ENCODE measurements at regions not wholly inside any gene's neighbourhood (a gene's known extent, or its start where the extent isn't known, plus 50 kb on each side); places are given as distances from the start of the nearest gene placed in this dataset.

GRCh38 chr16:9219813-9220212 lies 128.4 kb downstream of the HAPSTR1 start:
- no peak for DNase-seq
- Histone ChIP-seq H3K4me3 (ENCODE audit: low read depth in 1 of 2, low read length in 2 of 2) (no peak overlapping the region), H3K4me1 (ENCODE audit: insufficient read depth, low read length) (no peaks in the 10 kb centered on the region)

GRCh38 chr16:9225527-9226316 lies 134.3 kb downstream of the HAPSTR1 start:
- Histone ChIP-seq H3K4me3 (ENCODE audit: low read depth in 1 of 2, low read length in 2 of 2) (no peak overlapping the region), H3K79me2 (ENCODE audit: insufficient read depth, low read length) (no peaks in the 10 kb centered on the region), H3K36me3 (ENCODE audit: insufficient read depth, low read length) (no peaks in the 10 kb centered on the region), H2AFZ (ENCODE audit: low read depth, low read length) (no peak overlapping the region), H4K20me1 (ENCODE audit: insufficient read depth, low read length) (no peaks in the 10 kb centered on the region), H3K9me3 (ENCODE audit: insufficient read depth, low read length, severe bottlenecking) (no peaks in the 10 kb centered on the region), H3K4me1 (ENCODE audit: insufficient read depth, low read length) (no peaks in the 10 kb centered on the region), H3K27ac (ENCODE audit: low read length) (no peak overlapping the region), H3K27me3 (ENCODE audit: insufficient read depth, low read length, poor library complexity) (no peaks in the 10 kb centered on the region), H3K4me2 (ENCODE audit: insufficient read depth, low read length) (no peak overlapping the region), H3K9ac (ENCODE audit: low read depth, low read length) (no peak overlapping the region)
- ATAC-seq (ENCODE audit: insufficient read depth, low read depth), result peak; percentile 62; the same call in 2 of the 3 replicates
- peak; percentile 21 for DNase-seq
- no peak for TF ChIP-seq EZH2 (IDR thresholded peaks at IDR 0.05; ENCODE audit: borderline replicate concordance, low read depth, low read length, severe bottlenecking)
- TF ChIP-seq CTCF (IDR thresholded peaks at IDR 0.05; ENCODE audit: borderline replicate concordance, extremely low read depth, low read length, poor library complexity, severe bottlenecking), result peak; percentile 65

More at GRCh38 chr16:9219813-9220212, 128.4 kb downstream of the HAPSTR1 start:
- H3K27ac ChIP-seq (ENCODE audit: low read length), result no peak overlapping the region
- H3K79me2 ChIP-seq (ENCODE audit: insufficient read depth, low read length), result no peaks in the 10 kb centered on the region
- no peaks in the 10 kb centered on the region for H3K9me3 ChIP-seq (ENCODE audit: insufficient read depth, low read length, severe bottlenecking)
- H2AFZ ChIP-seq (ENCODE audit: low read depth, low read length), result no peak overlapping the region
- H3K27me3 ChIP-seq (ENCODE audit: insufficient read depth, low read length, poor library complexity), result peaks cover 4% of the 10 kb centered on the region
- no peak overlapping the region for H3K4me2 ChIP-seq (ENCODE audit: insufficient read depth, low read length)
- no peaks in the 10 kb centered on the region for H3K36me3 ChIP-seq (ENCODE audit: insufficient read depth, low read length)
- ATAC-seq (ENCODE audit: insufficient read depth, low read depth), result no peak
- H4K20me1 ChIP-seq (ENCODE audit: insufficient read depth, low read length), result no peaks in the 10 kb centered on the region
- TF ChIP-seq CTCF (IDR thresholded peaks at IDR 0.05; ENCODE audit: borderline replicate concordance, extremely low read depth, low read length, poor library complexity, severe bottlenecking) (no peak), EZH2 (IDR thresholded peaks at IDR 0.05; ENCODE audit: borderline replicate concordance, low read depth, low read length, severe bottlenecking) (no peak)
- H3K9ac ChIP-seq (ENCODE audit: low read depth, low read length), result no peak overlapping the region

- H3K9ac ChIP-seq (ENCODE audit: low read depth, low read length), result no peak overlapping the region
- no peak overlapping the region for H3K27ac ChIP-seq (ENCODE audit: low read length)
- DNase-seq, result no peak
- no peak for ATAC-seq (ENCODE audit: insufficient read depth, low read depth)
- H3K4me1 ChIP-seq (ENCODE audit: insufficient read depth, low read length), result no peaks in the 10 kb centered on the region
- H3K79me2 ChIP-seq (ENCODE audit: insufficient read depth, low read length), result no peaks in the 10 kb centered on the region
- no peak overlapping the region for H3K4me3 ChIP-seq (ENCODE audit: low read depth in 1 of 2, low read length in 2 of 2)
- H3K27me3 ChIP-seq (ENCODE audit: insufficient read depth, low read length, poor library complexity), result no peaks in the 10 kb centered on the region
- no peaks in the 10 kb centered on the region for H4K20me1 ChIP-seq (ENCODE audit: insufficient read depth, low read length)
- no peak overlapping the region for H3K4me2 ChIP-seq (ENCODE audit: insufficient read depth, low read length)
- H2AFZ ChIP-seq (ENCODE audit: low read depth, low read length), result no peak overlapping the region
- TF ChIP-seq CTCF (IDR thresholded peaks at IDR 0.05; ENCODE audit: borderline replicate concordance, extremely low read depth, low read length, poor library complexity, severe bottlenecking), result no peak
- TF ChIP-seq EZH2 (IDR thresholded peaks at IDR 0.05; ENCODE audit: borderline replicate concordance, low read depth, low read length, severe bottlenecking), result no peak
- no peaks in the 10 kb centered on the region for H3K9me3 ChIP-seq (ENCODE audit: insufficient read depth, low read length, severe bottlenecking)
- no peaks in the 10 kb centered on the region for H3K36me3 ChIP-seq (ENCODE audit: insufficient read depth, low read length)
These were observed 135.5 kb downstream of the HAPSTR1 start for GRCh38 chr16:9226924-9227323.

All from DND-41 (cell line).